ENCODE measurements at regions not wholly inside any gene's neighbourhood (a gene's known extent, or its start where the extent isn't known, plus 50 kb on each side); places are given as distances from the start of the nearest gene placed in this dataset.

DNA sequence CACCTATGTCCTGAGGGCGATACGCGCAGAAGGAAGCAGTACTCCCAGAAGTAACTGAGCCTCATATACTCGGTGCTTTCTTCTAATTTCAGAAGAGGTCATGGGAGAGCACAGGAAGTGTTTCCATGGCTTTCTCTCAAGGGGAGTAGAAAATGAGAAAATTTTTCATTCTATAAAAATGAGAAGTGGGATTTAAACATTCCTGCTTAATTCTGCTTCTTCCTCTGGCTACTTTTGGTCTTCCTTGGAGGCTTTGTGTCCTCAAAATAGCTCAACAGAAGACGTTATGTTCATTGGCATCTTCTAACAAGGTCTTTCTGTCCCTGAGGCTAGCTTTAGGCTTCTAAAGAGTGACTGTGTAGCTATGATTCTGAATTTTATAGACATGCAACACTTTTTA, 497.0 kb downstream of the TDRD15 start:
- ChIA-PET CTCF (no interaction called here), POLR2A (no interaction called here)
- H3K4me3 ChIP-seq (replicated peaks in 1 of 2; ENCODE audit: low read depth in 1 of 2, low read length in 2 of 2) = no peak overlapping the region

More for the DNA sequence above, 497.0 kb downstream of the TDRD15 start:
- DNase-seq (ENCODE audit: low read depth, low spot score) = no peak
- no TSS peak for BruUV-seq (replicated peaks)
- Histone ChIP-seq H3K4me1 (ENCODE audit: control insufficient read depth in 1 of 2, insufficient read depth in 2 of 2, low read length in 2 of 2) (no peaks in the 10 kb centered on the region), H3K79me2 (ENCODE audit: insufficient read depth, low read length) (no peaks in the 10 kb centered on the region), H3K27me3 (ENCODE audit: insufficient read depth, low read length) (no peaks in the 10 kb centered on the region), H4K20me1 (ENCODE audit: insufficient read depth) (no peaks in the 10 kb centered on the region), H3K27ac (ENCODE audit: low read depth, low read length) (no peak overlapping the region), H3K4me2 (ENCODE audit: low read length) (no peak overlapping the region), H3K9me2 (ENCODE audit: insufficient read depth) (no peaks in the 10 kb centered on the region), H3K9ac (ENCODE audit: low read length) (no peak overlapping the region), H2AFZ (ENCODE audit: low read depth, low read length, poor library complexity, severe bottlenecking) (no peak overlapping the region), H3K36me3 (ENCODE audit: control insufficient read depth in 1 of 2, insufficient read depth in 2 of 2, low read length in 2 of 2) (no peaks in the 10 kb centered on the region), H3K9me3 (ENCODE audit: control insufficient read depth in 1 of 2, insufficient read depth in 1 of 2, low read depth in 1 of 2, low read length in 2 of 2) (peaks cover 0 to 18% of the 10 kb centered on the region in 2 experiments; a peak in 2 of 4 replicates)
- RAD21 ChIA-PET (ENCODE audit: low non-redundant PET in 1 of 2, low total read pairs in 2 of 2, uncharacterized antibody in 2 of 2, unreplicated experiment in 2 of 2) = no interaction called here
- TF ChIP-seq SP1 (IDR thresholded peaks at IDR 0.05; ENCODE audit: low read depth) = no peak
- TF ChIP-seq ELF1 (IDR thresholded peaks at IDR 0.05; ENCODE audit: borderline replicate concordance, low read depth) = no peak
- TF ChIP-seq SIN3A (IDR thresholded peaks at IDR 0.05; ENCODE audit: low read depth) = no peak
- TF ChIP-seq TCF7L2 (IDR thresholded peaks at IDR 0.05; ENCODE audit: borderline replicate concordance, extremely low read depth, insufficient read depth, insufficient read length) = no peak
- TF ChIP-seq FOSL1 (IDR thresholded peaks at IDR 0.05; ENCODE audit: low read depth) = no peak
- no peak for TF ChIP-seq JUND (IDR thresholded peaks at IDR 0.05)
- no peak for TF ChIP-seq CEBPB (IDR thresholded peaks at IDR 0.05; ENCODE audit: low read depth)
- TF ChIP-seq, protein P1, sequence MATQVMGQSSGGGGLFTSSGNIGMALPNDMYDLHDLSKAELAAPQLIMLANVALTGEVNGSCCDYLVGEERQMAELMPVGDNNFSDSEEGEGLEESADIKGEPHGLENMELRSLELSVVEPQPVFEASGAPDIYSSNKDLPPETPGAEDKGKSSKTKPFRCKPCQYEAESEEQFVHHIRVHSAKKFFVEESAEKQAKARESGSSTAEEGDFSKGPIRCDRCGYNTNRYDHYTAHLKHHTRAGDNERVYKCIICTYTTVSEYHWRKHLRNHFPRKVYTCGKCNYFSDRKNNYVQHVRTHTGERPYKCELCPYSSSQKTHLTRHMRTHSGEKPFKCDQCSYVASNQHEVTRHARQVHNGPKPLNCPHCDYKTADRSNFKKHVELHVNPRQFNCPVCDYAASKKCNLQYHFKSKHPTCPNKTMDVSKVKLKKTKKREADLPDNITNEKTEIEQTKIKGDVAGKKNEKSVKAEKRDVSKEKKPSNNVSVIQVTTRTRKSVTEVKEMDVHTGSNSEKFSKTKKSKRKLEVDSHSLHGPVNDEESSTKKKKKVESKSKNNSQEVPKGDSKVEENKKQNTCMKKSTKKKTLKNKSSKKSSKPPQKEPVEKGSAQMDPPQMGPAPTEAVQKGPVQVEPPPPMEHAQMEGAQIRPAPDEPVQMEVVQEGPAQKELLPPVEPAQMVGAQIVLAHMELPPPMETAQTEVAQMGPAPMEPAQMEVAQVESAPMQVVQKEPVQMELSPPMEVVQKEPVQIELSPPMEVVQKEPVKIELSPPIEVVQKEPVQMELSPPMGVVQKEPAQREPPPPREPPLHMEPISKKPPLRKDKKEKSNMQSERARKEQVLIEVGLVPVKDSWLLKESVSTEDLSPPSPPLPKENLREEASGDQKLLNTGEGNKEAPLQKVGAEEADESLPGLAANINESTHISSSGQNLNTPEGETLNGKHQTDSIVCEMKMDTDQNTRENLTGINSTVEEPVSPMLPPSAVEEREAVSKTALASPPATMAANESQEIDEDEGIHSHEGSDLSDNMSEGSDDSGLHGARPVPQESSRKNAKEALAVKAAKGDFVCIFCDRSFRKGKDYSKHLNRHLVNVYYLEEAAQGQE (IDR thresholded peaks at IDR 0.05; ENCODE audit: low read depth) = no peak
- TF ChIP-seq ZNF274 (IDR thresholded peaks at IDR 0.05; ENCODE audit: low read depth, low read length) = no peak
- no peak for TF ChIP-seq POLR2AphosphoS5 (IDR thresholded peaks at IDR 0.05; ENCODE audit: low read depth, low read length)
- no peak for ATAC-seq
- intact Hi-C loops (cut with micrococcal nuclease) = no loop called here
